A673 (cell line): ENCODE measurements at regions not wholly inside any gene's neighbourhood (a gene's known extent, or its start where the extent isn't known, plus 50 kb on each side); places are given as distances from the start of the nearest gene placed in this dataset.

Source experiments
- BruUV-seq: library from RNA; stranded (reverse); fragments of 400-500 nt; replicated peaks from 2 replicates; lab custom pipeline; 2021; lab: Mats Ljungman, UMichigan
- CTCF ChIA-PET: fragments of 300-600 bp; sonication (Branson Sonifier 250); formaldehyde crosslinking; loops from one replicate; lab custom pipeline; 2022; ENCODE audit warnings: antibody characterized with exemption; lab: Charles Lee
- POLR2A ChIA-PET: fragments of 300-600 bp; sonication (Branson Sonifier 250); formaldehyde crosslinking; loops from one replicate; lab custom pipeline; 2022; ENCODE audit warnings: antibody characterized with exemption; ENCODE audit not compliant: low non-redundant PET; lab: Charles Lee
- DNase-seq: peaks from one replicate; pipeline ENCODE4 v3.0.0-alpha.2; 2015; ENCODE audit warnings: low spot score
- H3K27ac ChIP-seq: fragments of 200-600 bp; sonication (generic); 2 replicates; pipeline ENCODE4 v1.5.1; 2016; ENCODE audit warnings: mixed run types, low read depth, mild to moderate bottlenecking, mixed read lengths, antibody characterized with exemption, low read length; ENCODE audit not compliant: poor library complexity, severe bottlenecking
- H3K27me3 ChIP-seq: fragments of 200-600 bp; sonication (generic); replicated peaks from 2 replicates; pipeline ENCODE4 v1.6.1; 2017; ENCODE audit warnings: mixed run types, low read depth, mild to moderate bottlenecking, mixed read lengths, antibody characterized with exemption, low read length; ENCODE audit not compliant: insufficient read depth, poor library complexity
- H3K36me3 ChIP-seq: fragments of 200-600 bp; sonication (generic); 2 replicates; pipeline ENCODE4 v1.6.1; 2016; ENCODE audit warnings: mixed run types, mild to moderate bottlenecking, mixed read lengths, antibody characterized with exemption, low read length; ENCODE audit not compliant: insufficient read depth, poor library complexity, severe bottlenecking
- H3K4me1 ChIP-seq: fragments of 200-600 bp; sonication (generic); 2 replicates; pipeline ENCODE4 v1.6.1; 2017; ENCODE audit warnings: mixed run types, mild to moderate bottlenecking, mixed read lengths, antibody characterized with exemption, low read length; ENCODE audit not compliant: insufficient read depth, poor library complexity, severe bottlenecking
- H3K4me3 ChIP-seq: fragments of 200-600 bp; sonication (generic); 2 replicates; pipeline ENCODE4 v1.5.1; 2016; ENCODE audit warnings: low read depth, mixed run types, mild to moderate bottlenecking, mixed read lengths, low read length; ENCODE audit not compliant: poor library complexity, severe bottlenecking
- H3K9me3 ChIP-seq: fragments of 200-600 bp; sonication (generic); 2 replicates; pipeline ENCODE4 v1.6.1; 2016; ENCODE audit warnings: mixed run types, low read depth, mild to moderate bottlenecking, mixed read lengths, antibody characterized with exemption, low read length; ENCODE audit not compliant: poor library complexity, severe bottlenecking
- CTCF ChIP-seq: fragments of 300-800, 200-600 bp; sonication (generic); conservative IDR thresholded peaks from 2 replicates; pipeline ENCODE4 v1.5.1; 2017; ENCODE audit warnings: low read depth, mild to moderate bottlenecking, antibody characterized with exemption, low read length, moderate library complexity, mixed read lengths
- EZH2 ChIP-seq: fragments of 200-600 bp; sonication (generic); IDR thresholded peaks from 2 replicates; pipeline ENCODE4 v1.6.1; 2017; ENCODE audit warnings: borderline replicate concordance, low read depth, mild to moderate bottlenecking, mixed read lengths, antibody characterized with exemption, low read length; ENCODE audit not compliant: poor library complexity, severe bottlenecking
- intact Hi-C: fragments of 100-400 bp; cut with micrococcal nuclease; formaldehyde crosslinking; loops from one replicate; pipeline ENCODE4 v1.10.0; 2022; ENCODE audit not compliant: unreplicated experiment

GRCh38 chr5:173691931-173692330 is 75.5 kb upstream of the BOD1 start:
- Histone ChIP-seq H3K27me3 (no peaks in the 10 kb centered on the region), H3K27ac (no peak overlapping the region), H3K9me3 (no peaks in the 10 kb centered on the region), H3K4me3 (no peak overlapping the region), H3K36me3 (no peaks in the 10 kb centered on the region), H3K4me1 (no peaks in the 10 kb centered on the region)
- DNase-seq = no peak
- no TSS peak for BruUV-seq
- intact Hi-C loops = no loop called here
- POLR2A ChIA-PET = no interaction called here
- CTCF ChIA-PET = interaction anchor here (0.7 kb wide), 1 partner anchor 635 kb away, joined by 12 read pairs; no protein-coding TSS in a partner anchor
- no peak for TF ChIP-seq CTCF
- no peak for TF ChIP-seq EZH2

- no peak overlapping the region for H3K27ac ChIP-seq
- ChIA-PET CTCF (no interaction called here), POLR2A (interaction anchor here (0.6 kb wide), 1 partner anchor 40 kb away, joined by 5 read pairs; no protein-coding TSS in a partner anchor)
These were observed 77.2 kb upstream of the BOD1 start for GRCh38 chr5:173693670-173694069.

GRCh38 chr5:173696216-173696615 is 79.8 kb upstream of the BOD1 start:
- intact Hi-C loops = no loop called here
- no peak overlapping the region for H3K27ac ChIP-seq
- no peaks in the 10 kb centered on the region for H3K36me3 ChIP-seq
- no peaks in the 10 kb centered on the region for H3K9me3 ChIP-seq
- ChIA-PET CTCF (no interaction called here), POLR2A (no interaction called here)
- H3K4me1 ChIP-seq = no peaks in the 10 kb centered on the region
- H3K27me3 ChIP-seq = no peaks in the 10 kb centered on the region
- TF ChIP-seq CTCF (no peak), EZH2 (no peak)
- no peak overlapping the region for H3K4me3 ChIP-seq
- DNase-seq = no peak
- no TSS peak for BruUV-seq

More at GRCh38 chr5:173693670-173694069, 77.2 kb upstream of the BOD1 start:
- TF ChIP-seq CTCF (no peak), EZH2 (no peak)
- no peaks in the 10 kb centered on the region for H3K36me3 ChIP-seq
- intact Hi-C loops = no loop called here
- no TSS peak for BruUV-seq
- no peaks in the 10 kb centered on the region for H3K27me3 ChIP-seq
- no peaks in the 10 kb centered on the region for H3K4me1 ChIP-seq
- H3K9me3 ChIP-seq = no peaks in the 10 kb centered on the region
- DNase-seq = no peak
- H3K4me3 ChIP-seq = no peak overlapping the region
